HCT116 (cell line): ENCODE measurements at regions not wholly inside any gene's neighbourhood (a gene's known extent, or its start where the extent isn't known, plus 50 kb on each side); places are given as distances from the start of the nearest gene placed in this dataset.

Experiments used
- ATAC-seq: fragments of 200-7000 bp; cut with Tn5 transposase; 2 replicates; pipeline ENCODE4 v1.9.1; 2020; ENCODE audit warnings: mild to moderate bottlenecking, moderate library complexity
- BruUV-seq: library from RNA; stranded (reverse); fragments of 400-500 nt; replicated peaks from 2 replicates; lab custom pipeline; 2021; lab: Mats Ljungman, UMichigan
- CTCF ChIA-PET: fragments of 300-600 bp; sonication (Branson Sonifier 250); formaldehyde crosslinking; loops from one replicate; lab custom pipeline; 2021; ENCODE audit warnings: antibody characterized with exemption; lab: Charles Lee
- POLR2A ChIA-PET: fragments of 300-600, 350-600 bp; sonication (Branson Sonifier 250); formaldehyde crosslinking; loops from one replicate; lab custom pipeline; 2021; ENCODE audit warnings: antibody characterized with exemption; lab: Charles Lee
- RAD21 ChIA-PET, 2 experiments: fragments of 300-600 bp; sonication (Branson Sonifier 250); formaldehyde crosslinking; loops; one replicate each; lab custom pipeline; 2023; ENCODE audit warnings: low total read pairs in 2 of 2; ENCODE audit not compliant: uncharacterized antibody in 2 of 2, unreplicated experiment in 2 of 2, low non-redundant PET in 1 of 2; lab: Charles Lee
- DNase-seq: peaks from one replicate; pipeline ENCODE4 v3.0.0-alpha.2; 2010; ENCODE audit warnings: low read depth, low spot score
- H2AFZ ChIP-seq: fragments of 200-600 bp; shearing (Covaris generic), sonication (generic); 2 replicates; pipeline ENCODE4 v1.6.1; 2017; ENCODE audit warnings: low read depth, mixed run types, mixed read lengths, antibody characterized with exemption, low read length; ENCODE audit not compliant: poor library complexity, severe bottlenecking
- H3K27ac ChIP-seq: 2 replicates; pipeline ENCODE4 v1.5.1; 2012; ENCODE audit warnings: low read depth, low read length
- H3K27me3 ChIP-seq: fragments of 200-600 bp; sonication (generic); 2 replicates; pipeline ENCODE4 v1.6.1; 2016; ENCODE audit warnings: mixed run types, low read length, mixed read lengths; ENCODE audit not compliant: insufficient read depth
- H3K36me3 ChIP-seq, 2 experiments: fragments of 200-500 bp in 1 of 2; fragments of 200-600 bp in 1 of 2; sonication (Bioruptor generic) in 1 of 2; sonication (generic) in 1 of 2; 2 replicates each; pipeline versions ENCODE4 v1.5.1 to v1.6.1; 2014 to 2016; ENCODE audit warnings: low read length in 2 of 2, inconsistent platforms in 1 of 2, mixed read lengths in 1 of 2, mixed run types in 1 of 2; ENCODE audit not compliant: insufficient read depth in 2 of 2, control insufficient read depth in 1 of 2
- H3K4me1 ChIP-seq, 2 experiments: fragments of 200-600 bp in 1 of 2; sonication (generic) in 1 of 2; 2 replicates each; pipeline versions ENCODE4 v1.5.1 to v1.6.1; 2012 to 2017; ENCODE audit warnings: low read length in 2 of 2, inconsistent platforms in 1 of 2, mild to moderate bottlenecking in 1 of 2, mixed read lengths in 1 of 2, mixed run types in 1 of 2, moderate library complexity in 1 of 2; ENCODE audit not compliant: insufficient read depth in 2 of 2, control insufficient read depth in 1 of 2
- H3K4me2 ChIP-seq: fragments of 200-600 bp; sonication (generic); 2 replicates; pipeline ENCODE4 v1.6.1; 2017; ENCODE audit warnings: mixed run types, low read length, mixed read lengths
- H3K4me3 ChIP-seq, 2 experiments: fragments of 200-600 bp in 1 of 2; sonication (generic) in 1 of 2; replicated peaks in 1 of 2; 2 replicates each; pipeline ENCODE4 v1.5.1; 2011 to 2016; ENCODE audit warnings: low read length in 2 of 2, control low read depth in 1 of 2, low read depth in 1 of 2, mild to moderate bottlenecking in 1 of 2, mixed read lengths in 1 of 2, mixed run types in 1 of 2
- H3K79me2 ChIP-seq: fragments of 200-600 bp; sonication (generic); 2 replicates; pipeline ENCODE4 v1.6.1; 2017; ENCODE audit warnings: mild to moderate bottlenecking, mixed run types, low read length, moderate library complexity, mixed read lengths; ENCODE audit not compliant: insufficient read depth
- H3K9ac ChIP-seq: fragments of 200-600 bp; sonication (generic); 2 replicates; pipeline ENCODE4 v1.6.1; 2016; ENCODE audit warnings: low read length, mixed read lengths
- H3K9me2 ChIP-seq: fragments of 200-600 bp; sonication (generic), shearing (Covaris generic); 2 replicates; pipeline ENCODE4 v1.6.1; 2017; ENCODE audit warnings: mixed run types, mild to moderate bottlenecking, moderate library complexity; ENCODE audit not compliant: insufficient read depth
- H3K9me3 ChIP-seq, 2 experiments: fragments of 200-500 bp in 1 of 2; fragments of 200-600 bp in 1 of 2; sonication (Bioruptor generic) in 1 of 2; sonication (generic) in 1 of 2; 2 replicates each; pipeline ENCODE4 v1.6.1; 2014 to 2017; ENCODE audit warnings: low read length in 2 of 2, mixed read lengths in 2 of 2, inconsistent platforms in 1 of 2, low read depth in 1 of 2, mild to moderate bottlenecking in 1 of 2, mixed run types in 1 of 2, moderate library complexity in 1 of 2; ENCODE audit not compliant: control insufficient read depth in 1 of 2, insufficient read depth in 1 of 2
- H4K20me1 ChIP-seq: fragments of 200-600 bp; sonication (generic), shearing (Covaris generic); 2 replicates; pipeline ENCODE4 v1.6.1; 2017; ENCODE audit warnings: mixed run types, mild to moderate bottlenecking, moderate library complexity; ENCODE audit not compliant: insufficient read depth
- CEBPB ChIP-seq: IDR thresholded peaks from 2 replicates; pipeline ENCODE4 v1.6.1; 2012; ENCODE audit warnings: low read depth
- ELF1 ChIP-seq: IDR thresholded peaks from 2 replicates; pipeline ENCODE4 v1.6.1; 2012; ENCODE audit warnings: low read depth, borderline replicate concordance
- EZH2 ChIP-seq: fragments of 200-600 bp; sonication (generic); IDR thresholded peaks from 2 replicates; pipeline ENCODE4 v1.6.1; 2017; ENCODE audit warnings: antibody characterized with exemption, mixed run types
- FOSL1 ChIP-seq: IDR thresholded peaks from 2 replicates; pipeline ENCODE4 v1.6.1; 2012; ENCODE audit warnings: low read depth
- JUND ChIP-seq: IDR thresholded peaks from 2 replicates; pipeline ENCODE4 v1.6.1; 2012
- POLR2A ChIP-seq: IDR thresholded peaks from 2 replicates; pipeline ENCODE4 v1.7.0; 2011; ENCODE audit warnings: borderline replicate concordance; ENCODE audit not compliant: insufficient read depth, insufficient read length; ENCODE audit errors: extremely low read depth
- RAD21 ChIP-seq: IDR thresholded peaks from 2 replicates; pipeline ENCODE4 v1.6.1; 2012; ENCODE audit warnings: low read depth, mild to moderate bottlenecking
- REST ChIP-seq: IDR thresholded peaks from 2 replicates; pipeline ENCODE4 v1.6.1; 2012; ENCODE audit warnings: low read depth
- SIN3A ChIP-seq: IDR thresholded peaks from 2 replicates; pipeline ENCODE4 v1.6.1; 2012; ENCODE audit warnings: low read depth
- SP1 ChIP-seq: IDR thresholded peaks from 2 replicates; pipeline ENCODE4 v1.6.1; 2012; ENCODE audit warnings: low read depth
- TCF7L2 ChIP-seq: IDR thresholded peaks from 2 replicates; pipeline ENCODE4 v1.7.0; 2011; ENCODE audit warnings: borderline replicate concordance, inconsistent platforms; ENCODE audit not compliant: insufficient read depth, insufficient read length; ENCODE audit errors: extremely low read depth
- ZBTB33 ChIP-seq: IDR thresholded peaks from 2 replicates; pipeline ENCODE4 v1.6.1; 2011; ENCODE audit warnings: mild to moderate bottlenecking, low read length, moderate library complexity; ENCODE audit not compliant: insufficient replicate concordance; ENCODE audit errors: extremely low read depth
- ZFX ChIP-seq: fragments of 450-650 bp; IDR thresholded peaks from 2 replicates; pipeline ENCODE4 v1.6.1; 2017
- ZNF274 ChIP-seq: fragments of 200-500 bp; sonication (Bioruptor generic); IDR thresholded peaks from 2 replicates; pipeline ENCODE4 v1.6.1; 2014; ENCODE audit warnings: mild to moderate bottlenecking, low read depth, low read length, inconsistent platforms
- intact Hi-C: fragments of 100-400 bp; cut with micrococcal nuclease; formaldehyde crosslinking; loops from 2 replicates; pipeline ENCODE4 v1.10.0; 2022
- TF ChIP-seq, protein P1 (sequence below): IDR thresholded peaks from 2 replicates; pipeline ENCODE4 v1.6.1; 2012
- TF ChIP-seq, protein P2 (sequence below): IDR thresholded peaks from 2 replicates; pipeline ENCODE4 v1.6.1; 2012
- TF ChIP-seq, protein P3 (sequence below), 3 experiments: fragments of 200-600 bp in 1 of 3; sonication (generic) in 1 of 3; IDR thresholded peaks in 2 of 3; conservative IDR thresholded peaks in 1 of 3; 2 replicates each; pipeline ENCODE4 v1.5.1; 2012 to 2017; ENCODE audit warnings: low read depth in 2 of 3, low read length in 2 of 3, antibody characterized with exemption in 1 of 3, borderline replicate concordance in 1 of 3, control low read depth in 1 of 3, mild to moderate bottlenecking in 1 of 3, mixed read lengths in 1 of 3, mixed run types in 1 of 3, moderate library complexity in 1 of 3; ENCODE audit not compliant: insufficient read depth in 1 of 3

- RAD21 ChIA-PET = no interaction called here
- Histone ChIP-seq H3K27ac (no peak overlapping the region), H3K9ac (no peak overlapping the region), H4K20me1 (no peaks in the 10 kb centered on the region), H3K27me3 (no peaks in the 10 kb centered on the region), H3K4me1 (no peaks in the 10 kb centered on the region), H3K9me3 (no peaks in the 10 kb centered on the region), H3K79me2 (no peaks in the 10 kb centered on the region), H3K9me2 (no peaks in the 10 kb centered on the region), H3K4me2 (no peak overlapping the region), H2AFZ (no peak overlapping the region), H3K36me3 (no peaks in the 10 kb centered on the region), H3K4me3 (no peak overlapping the region)
- BruUV-seq = no TSS peak
- intact Hi-C loops = no loop called here
- TF ChIP-seq REST (no peak), SIN3A (no peak), FOSL1 (no peak), ZNF274 (no peak), CEBPB (no peak), ZBTB33 (no peak), RAD21 (no peak), POLR2A (no peak), TCF7L2 (no peak), SP1 (no peak), JUND (no peak), ELF1 (no peak), ZFX (no peak), EZH2 (no peak)
- TF ChIP-seq, protein P1, sequence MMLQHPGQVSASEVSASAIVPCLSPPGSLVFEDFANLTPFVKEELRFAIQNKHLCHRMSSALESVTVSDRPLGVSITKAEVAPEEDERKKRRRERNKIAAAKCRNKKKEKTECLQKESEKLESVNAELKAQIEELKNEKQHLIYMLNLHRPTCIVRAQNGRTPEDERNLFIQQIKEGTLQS = no peak
- TF ChIP-seq, protein P2, sequence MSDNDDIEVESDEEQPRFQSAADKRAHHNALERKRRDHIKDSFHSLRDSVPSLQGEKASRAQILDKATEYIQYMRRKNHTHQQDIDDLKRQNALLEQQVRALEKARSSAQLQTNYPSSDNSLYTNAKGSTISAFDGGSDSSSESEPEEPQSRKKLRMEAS = no peak
- TF ChIP-seq, protein P3, sequence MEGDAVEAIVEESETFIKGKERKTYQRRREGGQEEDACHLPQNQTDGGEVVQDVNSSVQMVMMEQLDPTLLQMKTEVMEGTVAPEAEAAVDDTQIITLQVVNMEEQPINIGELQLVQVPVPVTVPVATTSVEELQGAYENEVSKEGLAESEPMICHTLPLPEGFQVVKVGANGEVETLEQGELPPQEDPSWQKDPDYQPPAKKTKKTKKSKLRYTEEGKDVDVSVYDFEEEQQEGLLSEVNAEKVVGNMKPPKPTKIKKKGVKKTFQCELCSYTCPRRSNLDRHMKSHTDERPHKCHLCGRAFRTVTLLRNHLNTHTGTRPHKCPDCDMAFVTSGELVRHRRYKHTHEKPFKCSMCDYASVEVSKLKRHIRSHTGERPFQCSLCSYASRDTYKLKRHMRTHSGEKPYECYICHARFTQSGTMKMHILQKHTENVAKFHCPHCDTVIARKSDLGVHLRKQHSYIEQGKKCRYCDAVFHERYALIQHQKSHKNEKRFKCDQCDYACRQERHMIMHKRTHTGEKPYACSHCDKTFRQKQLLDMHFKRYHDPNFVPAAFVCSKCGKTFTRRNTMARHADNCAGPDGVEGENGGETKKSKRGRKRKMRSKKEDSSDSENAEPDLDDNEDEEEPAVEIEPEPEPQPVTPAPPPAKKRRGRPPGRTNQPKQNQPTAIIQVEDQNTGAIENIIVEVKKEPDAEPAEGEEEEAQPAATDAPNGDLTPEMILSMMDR (IDR thresholded peaks at IDR 0.05 in 2 of 3, conservative IDR thresholded peaks at IDR 0.05 in 1 of 3; ENCODE audit: borderline replicate concordance in 1 of 3, insufficient read depth in 1 of 3, low read depth in 2 of 3, low read length in 2 of 3) = no peak
- DNase-seq (no peak), ATAC-seq (no peak)
- POLR2A ChIA-PET = no interaction called here
- CTCF ChIA-PET = no interaction called here
These were observed 581.5 kb downstream of the RWDD3 start for GRCh38 chr1:95815511-95815910.
